GM19452 (cell line): ENCODE measurements at regions not wholly inside any gene's neighbourhood (a gene's known extent, or its start where the extent isn't known, plus 50 kb on each side); places are given as distances from the start of the nearest gene placed in this dataset.

Experiments
- ATAC-seq: cut with Tn5 transposase; IDR thresholded peaks from one replicate; pipeline ENCODE4 v1.9.1; 2021; ENCODE audit not compliant: unreplicated experiment

DNA sequence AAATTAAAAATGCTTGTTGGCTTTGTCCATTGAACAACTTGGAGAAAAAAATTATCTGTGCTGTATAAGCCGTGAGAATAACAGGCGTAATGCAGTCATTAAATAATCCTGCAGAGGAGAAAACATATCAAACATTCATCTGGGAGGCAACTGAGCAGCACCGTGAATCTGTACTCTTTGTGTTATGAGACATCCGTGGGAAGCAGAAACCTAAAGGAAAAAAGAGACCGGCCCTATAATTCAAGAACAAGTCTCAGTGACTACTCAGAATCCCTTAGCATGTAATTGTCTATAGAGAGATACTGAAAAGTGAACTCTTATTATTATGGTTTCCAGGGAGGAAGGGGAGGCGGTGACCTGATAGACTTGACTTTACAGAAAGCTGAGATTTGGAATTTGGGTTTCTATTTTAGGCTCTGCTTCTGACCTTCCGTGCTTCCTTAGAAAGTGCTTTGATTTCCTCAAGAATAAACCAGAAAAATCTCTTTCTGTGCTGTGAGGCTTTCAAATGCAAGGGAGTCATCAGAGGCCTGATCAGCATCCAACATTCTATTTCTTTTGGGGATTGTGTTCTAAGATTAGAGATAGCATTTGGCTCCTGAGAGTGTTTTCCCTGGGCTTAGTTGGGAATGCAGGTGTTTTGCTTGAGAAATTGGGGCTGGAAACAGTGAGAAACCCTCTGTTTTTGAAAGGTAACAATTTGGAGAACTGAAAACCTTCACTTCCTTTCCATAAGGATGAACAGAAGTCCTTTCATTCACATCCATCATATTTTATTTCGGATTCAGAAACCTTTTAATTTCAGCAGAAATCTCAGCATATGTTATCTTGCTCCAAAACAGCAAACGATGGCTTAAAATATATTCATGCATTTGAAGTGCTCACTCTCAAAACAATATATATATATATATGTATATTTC lies 296.7 kb downstream of the CSNK1G3 start:
- ATAC-seq = no peak

- ATAC-seq = no peak
These were observed 295.4 kb downstream of the CSNK1G3 start for GRCh38 chr5:123807177-123807945.

DNA sequence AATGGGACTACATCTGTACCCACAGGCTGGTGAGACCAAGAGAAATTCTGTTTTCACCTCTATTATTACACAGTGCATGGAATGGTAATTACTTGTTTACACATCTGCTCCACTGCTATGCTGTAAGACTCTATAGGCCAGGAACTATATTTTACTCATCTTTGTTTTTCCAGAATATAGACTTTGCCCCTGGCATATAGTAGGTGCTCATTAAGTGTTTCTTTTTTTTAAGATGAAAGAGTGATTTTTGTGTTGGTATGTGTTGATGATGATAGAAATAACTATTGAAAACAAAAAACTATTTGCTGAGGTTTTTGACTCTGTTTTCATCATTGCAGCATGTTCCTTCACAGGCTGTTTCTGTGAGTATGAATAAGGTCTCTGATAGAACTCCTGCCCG lies 294.7 kb downstream of the CSNK1G3 start:
- no peak for ATAC-seq

GRCh38 chr5:123805300-123805699 lies 293.3 kb downstream of the CSNK1G3 start:
- ATAC-seq = no peak

DNA sequence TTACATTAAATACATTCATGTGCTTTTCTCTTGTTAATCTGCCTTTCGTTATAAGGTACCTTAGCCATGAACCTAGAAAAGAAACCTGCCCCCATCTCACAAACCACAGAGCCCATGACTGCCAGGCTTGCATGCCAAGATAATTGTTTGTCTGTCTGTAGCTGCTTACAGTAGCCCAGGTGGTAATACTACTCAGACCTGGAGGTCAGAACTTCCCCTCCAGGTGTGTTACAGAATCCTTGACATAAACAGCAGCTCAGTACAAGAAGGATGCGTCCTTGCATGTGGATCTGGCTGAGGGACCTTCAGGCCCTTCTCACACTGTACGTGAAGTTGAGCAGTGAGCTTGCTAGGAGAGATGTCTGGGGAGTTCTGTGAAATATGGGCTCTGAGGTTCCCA lies 291.4 kb downstream of the CSNK1G3 start:
- no peak for ATAC-seq

DNA sequence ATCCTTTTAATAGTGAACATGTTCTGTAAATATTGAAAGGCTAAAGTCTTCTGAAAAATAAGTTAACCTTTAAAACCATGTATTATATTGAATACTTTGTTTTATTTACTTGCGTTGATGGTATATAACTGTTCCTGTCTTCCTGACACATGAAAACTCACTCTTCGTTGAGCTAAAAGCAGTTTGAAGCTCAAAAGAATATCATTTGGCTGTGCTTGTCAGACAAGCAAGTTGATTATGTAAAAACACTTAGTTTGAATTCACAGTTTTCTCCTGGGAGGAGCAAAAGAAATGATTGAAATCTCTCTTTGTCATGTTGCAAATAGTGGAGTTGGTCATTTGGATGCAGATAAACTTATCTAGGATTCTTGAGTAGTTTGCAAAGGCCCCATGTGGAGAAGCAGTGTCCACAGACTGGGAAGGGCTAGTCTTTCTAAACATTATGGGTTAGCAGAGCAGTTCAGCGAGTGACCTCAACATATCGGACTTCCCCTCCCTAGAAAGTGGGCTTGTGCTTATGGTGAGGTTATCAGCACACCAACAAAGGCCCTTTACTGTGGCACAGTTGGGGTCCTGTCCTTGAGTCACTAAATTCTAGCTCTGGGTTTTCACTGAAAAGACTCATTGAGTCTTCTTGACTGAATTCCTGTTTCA lies 290.4 kb downstream of the CSNK1G3 start:
- no peak for ATAC-seq

DNA sequence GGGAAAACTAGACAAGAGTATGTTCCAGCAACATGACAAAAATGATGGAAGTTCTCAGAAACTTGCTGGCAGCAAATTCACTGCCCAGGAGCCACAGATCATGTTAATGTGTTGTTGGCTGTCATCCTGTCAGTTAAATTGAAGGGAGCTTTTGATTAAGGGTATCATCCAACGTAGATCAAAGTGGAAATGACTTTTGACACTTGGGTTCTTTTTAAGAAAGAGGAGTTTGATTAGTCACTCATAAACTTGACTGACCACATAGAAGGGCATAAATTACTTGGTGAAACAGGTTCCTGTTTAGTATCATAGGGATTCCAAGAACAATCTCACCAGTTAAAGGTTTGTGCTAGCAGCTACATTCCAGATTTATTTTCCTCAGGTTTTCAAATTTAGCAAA lies 288.7 kb downstream of the CSNK1G3 start:
- ATAC-seq = no peak

GRCh38 chr5:123795688-123796087 lies 283.7 kb downstream of the CSNK1G3 start:
- no peak for ATAC-seq

GRCh38 chr5:123790226-123790625 lies 278.2 kb downstream of the CSNK1G3 start:
- no peak for ATAC-seq

DNA sequence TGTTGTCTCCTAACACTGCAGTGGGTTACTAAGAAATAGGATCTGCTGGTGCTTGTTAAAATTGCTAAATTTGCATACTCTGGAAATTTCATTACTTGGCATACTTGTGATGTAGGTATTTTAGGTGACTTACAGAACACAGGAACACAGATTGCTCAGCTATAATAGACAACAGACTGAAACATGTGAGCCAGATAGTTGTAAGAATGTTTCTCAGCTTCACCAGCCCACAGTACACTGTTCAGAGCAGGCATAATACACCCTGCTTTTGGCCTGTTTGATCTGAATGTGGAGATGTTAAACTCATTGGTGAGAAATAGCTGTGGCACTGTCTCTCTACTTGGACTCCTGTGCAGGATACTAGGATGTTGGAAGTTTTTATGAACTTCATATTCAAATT lies 275.7 kb downstream of the CSNK1G3 start:
- ATAC-seq = no peak

GRCh38 chr5:123787136-123787535 lies 275.2 kb downstream of the CSNK1G3 start:
- no peak for ATAC-seq

GRCh38 chr5:123786411-123786810 lies 274.4 kb downstream of the CSNK1G3 start:
- ATAC-seq = no peak

GRCh38 chr5:123785162-123786071 lies 273.4 kb downstream of the CSNK1G3 start:
- ATAC-seq = no peak

DNA sequence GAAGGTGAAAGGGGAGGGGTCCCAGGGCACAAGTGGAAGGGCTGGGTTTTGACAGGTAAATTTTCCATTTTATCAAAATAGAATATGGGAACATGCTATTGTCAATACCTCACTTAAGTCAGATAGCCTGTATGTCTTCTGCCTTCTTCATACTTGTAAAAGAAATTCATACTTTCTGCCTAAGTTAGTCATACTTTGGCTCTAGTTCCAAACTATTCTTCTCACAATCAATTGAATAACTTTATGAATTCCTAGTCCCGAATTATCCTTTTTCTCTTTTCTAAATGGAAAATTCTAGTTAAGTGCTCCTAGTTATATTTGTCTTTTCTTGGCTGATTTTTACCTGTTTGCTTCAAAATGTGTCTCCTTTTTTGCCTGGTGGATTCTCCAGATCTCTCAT lies 271.4 kb downstream of the CSNK1G3 start:
- ATAC-seq = no peak

DNA sequence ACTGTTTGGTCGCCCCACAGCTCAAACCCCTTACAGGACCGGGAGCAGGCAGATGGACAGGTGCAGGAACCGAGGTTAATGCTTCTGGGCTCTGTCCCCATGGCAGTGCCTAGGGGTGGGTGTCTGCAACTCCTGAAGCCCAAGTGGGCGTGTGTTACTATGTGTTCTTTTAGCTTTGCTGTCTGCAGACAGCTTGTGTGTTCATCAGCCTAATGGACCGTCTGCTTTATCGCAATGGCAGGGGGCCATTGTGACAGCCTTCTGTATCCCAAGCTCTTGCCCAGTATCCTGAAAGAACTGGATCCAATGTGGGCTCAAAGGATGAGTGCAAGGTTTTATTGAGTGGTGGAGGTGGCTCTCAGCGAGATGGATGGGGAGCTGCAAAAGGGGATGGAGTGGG lies 266.7 kb downstream of the CSNK1G3 start:
- no peak for ATAC-seq

DNA sequence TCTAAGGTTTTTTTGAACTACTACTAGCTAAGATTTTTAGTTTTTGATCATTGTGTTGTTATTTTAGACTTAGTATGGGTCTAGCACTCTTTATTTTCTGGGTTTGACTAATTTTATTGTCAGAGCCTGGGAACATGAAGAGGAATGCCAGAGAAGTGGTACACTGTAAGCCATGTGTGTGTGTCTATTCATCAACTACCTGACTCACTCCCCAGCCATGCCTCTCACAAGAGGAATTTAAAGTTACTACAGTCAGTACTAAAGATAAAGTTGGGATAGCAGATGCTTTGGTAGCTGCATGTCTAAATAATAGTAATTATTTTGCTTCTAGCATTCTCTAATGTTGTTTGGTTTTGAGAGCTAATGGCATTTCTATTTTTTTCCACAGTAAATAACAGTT lies 264.8 kb downstream of the CSNK1G3 start:
- ATAC-seq = no peak

GRCh38 chr5:123771715-123772114 lies 259.7 kb downstream of the CSNK1G3 start:
- no peak for ATAC-seq

DNA sequence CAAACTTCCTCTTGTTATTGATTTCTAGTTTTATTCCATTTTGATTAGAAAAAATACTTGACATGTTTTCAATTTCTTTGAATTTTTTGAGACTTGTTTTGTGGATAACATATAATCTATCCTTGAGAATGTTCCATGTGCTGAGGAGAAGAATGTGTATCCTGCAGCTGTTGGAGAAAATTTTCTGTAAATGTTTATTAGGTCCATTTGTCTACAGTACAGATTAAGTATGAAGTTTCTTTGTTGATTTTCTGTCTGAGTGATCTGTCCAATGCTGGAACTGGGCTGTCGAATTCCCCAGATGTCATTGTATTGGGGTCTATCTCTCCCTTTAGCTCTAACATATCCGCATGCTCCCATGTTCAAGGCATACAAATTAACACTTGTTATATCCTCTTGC lies 251.2 kb downstream of the CSNK1G3 start:
- ATAC-seq = no peak

DNA sequence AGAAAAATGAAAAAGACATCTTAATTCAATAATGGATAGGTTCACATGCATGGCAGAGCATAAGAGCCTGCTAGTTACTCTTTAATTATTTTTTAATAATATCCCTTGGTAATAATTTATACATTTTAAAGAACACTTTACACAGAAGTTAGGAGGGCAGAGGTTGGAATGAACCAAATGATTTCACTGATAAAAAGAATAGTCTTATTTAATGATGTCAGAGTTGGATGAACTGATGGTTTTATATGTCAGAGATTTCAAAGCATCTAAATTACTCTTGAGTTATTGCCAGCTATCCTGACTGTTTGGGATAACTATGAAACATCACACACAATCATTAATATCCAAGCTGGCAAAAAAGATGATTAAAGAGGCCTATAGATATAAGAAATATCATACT lies 244.8 kb downstream of the CSNK1G3 start:
- no peak for ATAC-seq

- no peak for ATAC-seq
These were observed 244.3 kb downstream of the CSNK1G3 start for GRCh38 chr5:123756318-123756665.
